ENCODE measurements at regions not wholly inside any gene's neighbourhood (a gene's known extent, or its start where the extent isn't known, plus 50 kb on each side); places are given as distances from the start of the nearest gene placed in this dataset.

GRCh38 chr18:39752351-39752750 lies 2186.8 kb upstream of the CELF4 start:
- DNase-seq (ENCODE audit: extremely low read depth in 1 of 11, low read depth in 9 of 11, low spot score in 4 of 11) = no peak

GRCh38 chr18:39751921-39752320 lies 2186.3 kb upstream of the CELF4 start:
- DNase-seq (ENCODE audit: extremely low read depth in 1 of 11, low read depth in 9 of 11, low spot score in 4 of 11) = no peak

DNA sequence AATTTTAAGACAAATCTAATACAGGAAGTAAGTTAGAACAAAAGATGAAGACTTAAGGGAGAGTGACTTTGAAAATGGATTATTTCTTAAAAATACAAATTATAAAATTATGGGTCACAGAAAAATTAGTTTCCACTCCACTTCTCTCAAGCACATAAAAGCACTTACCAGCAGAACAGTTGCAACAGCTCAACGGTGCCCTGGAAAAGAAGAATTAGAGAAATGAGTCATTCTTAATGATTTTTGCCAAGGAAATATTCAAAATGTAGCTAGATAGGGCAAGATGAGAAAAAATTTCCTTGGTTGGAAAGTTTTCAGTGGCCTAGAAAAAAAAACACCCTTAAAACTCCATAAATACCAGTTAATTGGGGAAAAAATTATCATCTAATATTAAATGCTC lies 2185.6 kb upstream of the CELF4 start:
- no peak for DNase-seq (ENCODE audit: extremely low read depth in 1 of 11, low read depth in 9 of 11, low spot score in 4 of 11)

- no peak for DNase-seq (ENCODE audit: extremely low read depth in 1 of 11, low read depth in 9 of 11, low spot score in 4 of 11)
These were observed 2183.6 kb upstream of the CELF4 start for GRCh38 chr18:39749154-39749553.

- no peak for DNase-seq (ENCODE audit: extremely low read depth in 1 of 11, low read depth in 9 of 11, low spot score in 4 of 11)
These were observed 2183.1 kb upstream of the CELF4 start for GRCh38 chr18:39748727-39749126.

DNA sequence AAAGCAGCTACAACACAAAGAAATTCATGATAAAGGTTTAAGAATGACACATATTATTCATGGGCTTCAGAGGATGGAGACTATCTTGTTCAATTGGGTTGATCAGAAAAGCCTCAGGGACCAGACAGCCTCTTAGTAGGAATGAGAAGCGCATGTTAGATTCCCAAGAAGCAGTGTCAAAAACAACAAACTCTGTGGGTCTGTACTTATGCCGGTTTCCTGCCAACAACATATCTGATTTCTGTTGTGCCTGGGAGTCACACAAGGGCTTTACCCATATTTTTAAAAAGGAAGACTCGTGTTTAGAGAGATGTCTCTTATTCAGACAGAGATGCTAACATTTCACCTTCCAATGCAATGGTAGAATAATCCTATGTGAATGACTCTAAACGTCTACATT lies 2180.6 kb upstream of the CELF4 start:
- DNase-seq (ENCODE audit: extremely low read depth in 1 of 11, low read depth in 9 of 11, low spot score in 4 of 11) = no peak

DNA sequence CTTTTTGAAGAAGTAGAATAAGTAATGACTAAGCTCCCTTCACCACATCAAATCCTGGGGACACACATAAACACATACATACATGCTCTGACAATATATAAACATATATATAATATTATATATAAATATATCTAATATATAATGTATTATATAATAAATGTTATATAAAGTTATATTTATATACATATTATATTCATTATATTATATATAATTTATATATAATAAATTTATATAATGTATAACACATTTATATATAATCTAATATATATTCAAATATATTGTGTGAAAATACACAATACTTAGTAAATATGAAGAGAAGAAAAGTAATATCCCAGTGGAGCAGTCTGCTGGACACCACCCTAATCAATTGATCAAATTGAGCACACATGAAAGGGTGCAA lies 2177.9 kb upstream of the CELF4 start:
- DNase-seq (ENCODE audit: extremely low read depth in 1 of 11, low read depth in 9 of 11, low spot score in 4 of 11) = no peak

GRCh38 chr18:39741755-39742466 lies 2176.3 kb upstream of the CELF4 start:
- DNase-seq (ENCODE audit: extremely low read depth in 1 of 11, low read depth in 9 of 11, low spot score in 4 of 11) = no peak

DNA sequence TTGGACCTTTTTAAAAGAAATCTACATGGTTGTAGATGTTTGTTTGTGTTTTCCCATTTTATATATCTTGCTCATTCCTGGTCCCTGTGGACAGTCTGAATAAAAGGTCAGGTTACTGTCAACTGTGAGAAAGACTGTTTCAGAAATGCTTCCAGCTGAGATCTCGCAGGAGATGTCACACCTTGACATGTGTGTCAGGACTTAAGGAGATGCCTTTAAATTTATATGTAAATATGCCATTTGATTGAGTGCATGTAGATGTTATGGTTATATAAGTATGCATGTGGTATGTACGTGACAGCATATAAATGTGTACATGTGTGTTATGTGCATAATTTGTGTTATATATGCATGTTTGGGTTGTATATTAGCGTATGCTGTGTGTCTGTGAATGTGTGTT lies 2172.3 kb upstream of the CELF4 start:
- no peak for DNase-seq (ENCODE audit: extremely low read depth in 1 of 11, low read depth in 9 of 11, low spot score in 4 of 11)

DNA sequence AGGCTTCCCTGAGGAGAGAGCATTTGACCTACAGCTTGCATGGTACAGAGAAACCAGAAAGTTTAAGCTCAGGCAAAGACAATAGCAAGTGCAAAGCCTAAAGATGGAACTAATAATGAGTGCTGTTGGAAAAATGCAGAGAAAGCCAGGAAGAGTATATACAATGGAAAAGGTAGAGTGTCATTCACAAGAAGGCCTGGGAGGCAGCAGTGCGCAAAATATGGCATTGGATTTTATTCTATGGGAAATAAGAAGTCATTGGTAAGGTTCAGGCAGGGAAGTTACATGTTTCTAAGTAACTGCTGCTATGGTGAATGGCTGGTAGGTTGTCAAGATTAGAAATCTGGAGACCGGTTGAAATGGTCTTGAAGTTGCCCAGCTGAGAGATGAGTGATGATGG lies 2167.3 kb upstream of the CELF4 start:
- DNase-seq (ENCODE audit: extremely low read depth in 1 of 11, low read depth in 9 of 11, low spot score in 4 of 11) = no peak

DNA sequence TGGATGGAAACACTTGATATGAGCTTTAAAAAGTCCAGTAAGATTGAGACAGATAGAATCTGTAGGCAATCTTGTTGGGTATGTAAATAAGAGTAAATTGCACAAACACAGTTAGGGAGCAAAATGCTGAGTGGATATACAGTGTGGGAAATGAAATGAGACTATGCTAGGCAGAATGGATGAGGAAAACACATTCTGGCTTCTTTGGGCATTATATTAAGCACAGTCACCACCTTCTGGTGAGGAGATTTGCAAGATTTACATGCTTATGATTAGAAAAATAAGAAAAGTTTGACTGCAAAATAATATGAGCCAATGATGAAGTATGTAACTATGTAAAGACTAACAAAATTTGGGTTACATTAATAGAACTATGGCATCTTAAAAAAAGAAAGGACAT lies 2165.0 kb upstream of the CELF4 start:
- DNase-seq (ENCODE audit: extremely low read depth in 1 of 11, low read depth in 9 of 11, low spot score in 4 of 11) = no peak

GRCh38 chr18:39724652-39725051 lies 2159.1 kb upstream of the CELF4 start:
- no peak for DNase-seq (ENCODE audit: extremely low read depth in 1 of 11, low read depth in 9 of 11, low spot score in 4 of 11)

DNA sequence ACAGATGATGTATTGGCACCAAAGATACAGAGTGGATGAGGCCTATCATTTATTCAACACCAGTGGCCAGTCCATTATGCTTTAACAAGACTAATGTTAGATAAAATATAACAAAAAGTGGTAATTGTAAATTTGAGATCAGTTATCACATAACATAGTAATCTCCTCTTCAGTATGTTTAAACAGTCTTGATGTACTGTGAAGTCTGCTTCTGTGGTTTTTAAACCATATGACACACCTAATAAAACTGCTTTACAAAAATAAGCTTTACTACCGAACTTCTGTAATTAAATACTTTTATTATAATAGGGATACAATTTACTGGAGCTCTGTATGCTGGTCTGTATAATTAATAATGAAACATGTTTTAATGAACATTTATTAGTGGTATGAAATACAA lies 2156.1 kb upstream of the CELF4 start:
- DNase-seq (ENCODE audit: extremely low read depth in 1 of 11, low read depth in 9 of 11, low spot score in 4 of 11) = no peak

DNA sequence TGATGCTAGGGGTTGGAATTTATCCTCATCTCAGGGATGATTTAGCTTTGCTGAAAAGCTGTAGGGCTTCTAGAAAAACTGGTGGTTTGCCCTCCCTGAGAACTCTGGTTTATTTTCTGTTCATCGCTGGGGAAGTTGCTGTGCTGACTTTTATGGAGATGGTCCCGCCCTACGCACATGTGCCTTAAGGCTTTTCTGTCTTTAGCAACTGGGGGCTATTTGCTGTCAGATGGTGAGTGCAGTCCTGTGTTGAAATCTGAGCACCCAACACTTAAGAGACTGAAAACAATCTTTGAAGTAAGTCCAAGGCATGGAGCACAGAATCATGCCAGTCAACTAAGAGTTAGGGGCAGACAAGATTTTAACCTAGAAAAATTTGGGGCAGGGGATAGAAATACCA lies 2148.4 kb upstream of the CELF4 start:
- no peak for DNase-seq (ENCODE audit: extremely low read depth in 1 of 11, low read depth in 9 of 11, low spot score in 4 of 11)

- DNase-seq (ENCODE audit: extremely low read depth in 1 of 11, low read depth in 9 of 11, low spot score in 4 of 11) = no peak
These were observed 2146.1 kb upstream of the CELF4 start for GRCh38 chr18:39711701-39712100.

DNA sequence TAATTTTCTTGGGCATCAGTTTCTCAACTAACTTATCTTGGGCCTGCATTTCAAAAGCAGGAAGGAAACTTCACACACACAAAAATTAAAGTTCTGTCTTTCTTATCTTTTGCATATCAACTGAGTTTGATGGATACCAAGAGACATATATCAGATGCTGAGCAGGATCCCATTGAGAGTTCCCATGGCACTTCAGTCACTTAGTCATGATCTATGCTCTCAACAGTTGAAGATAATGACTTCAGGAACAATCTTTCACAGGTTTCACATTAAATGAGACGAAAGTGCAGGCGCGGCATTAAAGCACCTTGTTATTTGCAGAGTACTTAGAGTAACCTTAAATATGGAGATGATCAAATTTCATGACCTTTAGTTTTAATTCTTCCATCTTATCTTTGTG lies 2139.8 kb upstream of the CELF4 start:
- DNase-seq (ENCODE audit: extremely low read depth in 1 of 11, low read depth in 9 of 11, low spot score in 4 of 11) = no peak

- DNase-seq (ENCODE audit: extremely low read depth in 1 of 11, low read depth in 9 of 11, low spot score in 4 of 11) = no peak
These were observed 2137.3 kb upstream of the CELF4 start for GRCh38 chr18:39702888-39703287.

DNA sequence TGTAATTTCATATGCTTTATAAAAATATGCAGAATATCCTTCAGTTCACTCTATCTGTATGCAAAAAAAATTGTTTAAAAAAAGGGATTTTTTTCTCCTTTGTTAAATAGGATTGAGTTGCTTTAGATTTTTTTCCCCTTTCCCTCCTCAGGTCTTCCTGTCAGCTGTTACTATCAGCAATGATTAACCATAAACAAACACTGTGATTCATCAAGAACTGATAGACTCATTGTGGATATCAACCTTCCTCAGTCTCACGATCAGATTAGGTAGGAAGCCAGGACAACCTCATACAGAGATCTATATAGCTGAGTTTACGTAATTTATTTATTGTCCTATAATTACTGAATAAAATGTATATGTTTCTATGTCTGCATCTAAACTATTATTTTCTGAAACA lies 2136.2 kb upstream of the CELF4 start:
- no peak for DNase-seq (ENCODE audit: extremely low read depth in 1 of 11, low read depth in 9 of 11, low spot score in 4 of 11)

DNA sequence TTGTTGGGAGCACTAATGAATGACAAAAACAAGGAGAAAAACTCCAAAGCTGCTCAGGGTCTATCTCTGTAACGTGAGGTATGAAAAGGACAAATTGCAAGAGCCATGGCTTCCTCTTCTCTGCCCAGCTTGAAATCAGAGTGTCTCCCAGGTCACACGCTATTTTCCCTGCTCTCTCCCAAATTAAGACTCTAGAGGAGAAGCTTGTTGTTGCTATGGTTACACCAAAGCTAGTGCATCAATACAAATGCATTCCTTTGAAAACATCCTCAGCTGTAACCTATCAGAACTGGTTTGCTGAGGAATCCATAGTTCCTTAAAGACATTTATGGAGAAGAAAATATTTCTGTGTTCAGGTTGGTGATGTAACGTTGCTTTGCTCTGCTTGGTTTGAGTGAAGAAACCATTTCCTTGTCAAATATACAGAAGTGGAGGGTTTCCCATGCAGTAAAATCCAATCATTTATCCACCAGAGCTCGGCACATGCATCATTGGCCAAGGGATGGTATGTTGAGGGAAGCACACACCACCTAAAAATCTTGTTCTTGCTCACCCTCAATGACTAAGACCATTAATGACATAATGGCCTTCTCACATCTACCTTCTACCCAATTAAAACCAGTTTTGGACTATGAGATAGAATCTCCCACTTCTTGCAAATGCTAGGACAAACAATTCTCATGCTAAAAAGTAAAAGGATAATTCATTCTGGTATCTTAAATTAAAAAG lies 2135.6 kb upstream of the CELF4 start:
- DNase-seq (ENCODE audit: extremely low read depth in 1 of 11, low read depth in 9 of 11, low spot score in 4 of 11) = no peak

- DNase-seq (ENCODE audit: extremely low read depth in 1 of 11, low read depth in 9 of 11, low spot score in 4 of 11) = no peak
These were observed 2133.9 kb upstream of the CELF4 start for GRCh38 chr18:39699340-39699964.

DNA sequence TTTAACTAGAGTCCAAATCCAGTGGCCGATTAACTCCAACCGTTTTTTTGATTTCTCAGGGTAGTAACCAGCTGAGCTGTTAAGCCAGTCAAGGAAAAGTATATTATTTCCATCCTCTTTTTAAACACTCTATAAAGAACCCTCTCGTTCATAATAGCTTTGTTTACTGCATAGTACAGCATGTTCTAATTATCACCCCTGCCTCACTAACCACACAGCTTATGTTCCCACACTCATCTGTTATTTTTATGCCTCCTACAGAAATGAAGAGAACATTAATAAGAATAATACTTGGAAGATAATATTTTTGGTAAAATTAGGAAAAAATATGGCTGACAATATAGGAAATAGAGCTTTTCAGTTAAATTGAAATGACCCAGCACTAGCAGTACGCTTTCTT lies 2132.8 kb upstream of the CELF4 start:
- no peak for DNase-seq (ENCODE audit: extremely low read depth in 1 of 11, low read depth in 9 of 11, low spot score in 4 of 11)
